Stimulated activated CD8-positive, alpha-beta memory T cell treated with anti-CD3 and anti-CD28 coated beads, Interleukin-4, amount 100 ng/mL, for 24 hours (primary cell): ENCODE measurements at regions not wholly inside any gene's neighbourhood (a gene's known extent, or its start where the extent isn't known, plus 50 kb on each side); places are given as distances from the start of the nearest gene placed in this dataset.
"Not testable (repeated sequence)": the region's sequence is repeated elsewhere in the genome, so short reads cannot be mapped to it uniquely, and the experiment has no call there.

ENCODE experiments used
- DNase-seq: peaks from one replicate; pipeline ENCODE4 v3.0.0-alpha.2; 2020; ENCODE audit warnings: low read depth

- DNase-seq = no peak
Measured at GRCh38 chr5:166624573-166624972, 1666.9 kb upstream of the WWC1 start.

DNA sequence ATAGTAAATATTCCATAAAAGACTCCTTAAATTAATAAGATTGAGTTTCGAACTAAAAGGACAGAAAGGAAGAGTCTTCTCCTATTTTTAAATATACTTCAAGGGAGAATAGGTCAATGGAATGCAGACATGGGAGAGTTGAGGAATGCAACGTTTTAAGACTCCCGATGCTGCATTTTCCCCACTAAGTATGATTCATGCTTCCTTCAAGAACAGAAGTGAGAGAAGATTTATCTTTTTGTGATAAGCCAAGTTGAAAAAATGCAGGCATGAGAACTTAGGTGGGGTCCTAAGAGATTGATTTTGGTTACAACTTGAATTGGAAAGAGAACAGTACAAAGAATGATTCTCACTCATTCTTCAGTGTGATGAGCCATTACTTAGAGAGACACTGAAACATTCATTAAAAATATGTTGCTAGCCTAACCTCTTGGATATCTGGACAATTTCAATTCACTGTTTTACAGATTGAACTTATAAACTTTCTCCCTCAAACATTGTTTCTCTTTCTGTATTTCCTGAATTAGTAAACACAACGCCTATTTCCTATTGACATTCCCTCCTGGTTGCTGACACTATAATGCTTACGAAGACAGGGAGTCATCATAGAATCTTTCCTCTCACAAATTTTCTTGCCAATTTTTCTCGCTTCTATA lies 1666.1 kb upstream of the WWC1 start:
- no peak for DNase-seq

DNA sequence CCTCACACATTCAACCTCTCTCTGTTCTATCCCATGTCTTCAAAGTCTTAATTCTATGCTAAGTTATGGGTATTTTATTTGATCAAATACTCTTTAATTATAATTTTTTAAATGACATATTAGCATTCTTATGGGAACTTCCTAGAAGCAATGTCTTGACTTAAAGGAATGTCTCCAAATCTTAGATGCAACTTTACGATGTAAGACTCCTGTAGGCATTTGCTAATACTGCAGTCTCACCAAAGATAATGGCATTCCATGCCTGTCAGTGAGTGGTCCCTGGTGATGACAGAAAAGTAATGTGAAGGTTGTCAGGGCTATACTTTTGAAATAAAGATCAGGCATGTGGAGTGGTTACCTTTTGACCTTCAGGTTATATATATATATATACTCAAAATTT lies 1654.2 kb upstream of the WWC1 start:
- DNase-seq = no peak

GRCh38 chr5:166639151-166639550 lies 1652.3 kb upstream of the WWC1 start:
- DNase-seq = no peak

GRCh38 chr5:166640136-166640535 lies 1651.3 kb upstream of the WWC1 start:
- not testable (repeated sequence) for DNase-seq

DNA sequence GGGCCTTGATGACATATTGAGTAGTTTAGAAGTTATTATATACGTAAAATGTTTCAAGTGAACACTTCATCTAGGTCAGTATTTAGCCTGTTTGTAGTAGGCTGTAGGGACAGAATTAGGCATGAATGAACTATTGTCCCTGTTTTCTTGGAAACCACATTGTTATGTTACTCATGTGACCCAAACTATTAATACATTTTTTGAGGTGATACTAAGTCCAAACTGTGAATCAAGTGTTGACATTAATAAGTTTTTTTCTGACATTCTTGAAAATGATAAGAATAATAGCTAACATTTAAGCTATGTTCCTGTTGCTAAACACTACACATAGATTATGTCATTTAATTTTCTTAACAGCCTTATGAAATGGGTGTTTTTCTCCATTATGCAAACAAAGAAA lies 1642.7 kb upstream of the WWC1 start:
- no peak for DNase-seq

GRCh38 chr5:166649676-166650075 lies 1641.8 kb upstream of the WWC1 start:
- DNase-seq = no peak

DNA sequence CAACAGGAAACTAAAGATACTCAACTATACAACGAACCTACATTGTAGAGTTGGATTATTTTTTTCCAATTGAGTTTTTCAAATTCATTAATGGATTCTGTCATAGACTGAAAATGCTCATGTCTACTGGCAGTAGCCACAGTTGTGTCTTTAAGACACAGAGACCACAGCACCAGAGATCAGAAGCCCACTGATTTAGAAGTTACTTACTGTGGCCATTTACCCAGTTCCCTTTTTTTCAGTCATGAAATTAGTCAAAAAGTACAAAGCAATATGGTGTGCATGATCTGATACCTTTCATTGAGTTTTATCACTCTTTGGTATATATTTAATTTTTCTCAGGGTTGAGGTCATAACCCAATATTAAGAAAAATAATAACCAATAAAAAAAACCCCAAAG lies 1640.2 kb upstream of the WWC1 start:
- no peak for DNase-seq

DNA sequence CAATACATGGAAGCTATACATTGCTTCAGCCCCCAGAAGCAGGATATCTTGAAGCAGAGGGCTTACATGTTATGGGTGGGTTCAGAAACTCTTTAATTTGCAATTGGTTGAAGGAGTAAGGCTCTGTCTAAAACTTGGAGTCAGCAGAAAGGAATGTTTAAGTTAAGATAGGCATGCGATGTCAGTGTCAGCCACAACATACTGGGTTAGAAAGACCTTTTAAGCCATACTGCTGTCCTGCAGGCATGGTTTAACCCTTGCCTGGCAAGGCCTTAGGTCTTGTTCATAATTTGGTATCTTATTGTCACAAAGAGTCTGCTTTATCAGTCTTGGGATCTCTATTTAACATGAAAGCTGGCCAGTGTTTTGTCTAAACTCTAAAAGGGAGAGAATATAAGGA lies 1619.6 kb upstream of the WWC1 start:
- no peak for DNase-seq

- DNase-seq = no peak
Measured at GRCh38 chr5:166672431-166672830, 1619.0 kb upstream of the WWC1 start.

DNA sequence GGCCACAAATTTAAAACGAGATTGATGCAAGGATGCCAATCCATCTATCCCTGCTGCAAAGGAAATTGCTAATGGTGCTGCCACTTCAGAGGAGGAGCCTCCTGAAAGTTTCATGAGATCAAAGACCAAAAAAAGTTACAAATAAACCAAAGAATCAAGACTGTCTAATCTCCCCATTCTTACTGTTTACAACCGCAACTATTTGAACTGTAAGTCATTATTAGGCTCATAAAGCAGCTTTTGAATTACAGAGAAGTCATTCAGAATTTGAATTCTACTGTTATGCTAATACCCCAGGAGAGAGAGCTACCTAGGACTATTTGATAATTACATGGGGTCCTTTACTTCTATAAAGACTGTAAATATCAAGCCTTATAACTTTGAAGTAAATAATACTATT lies 1613.6 kb upstream of the WWC1 start:
- DNase-seq = no peak

DNA sequence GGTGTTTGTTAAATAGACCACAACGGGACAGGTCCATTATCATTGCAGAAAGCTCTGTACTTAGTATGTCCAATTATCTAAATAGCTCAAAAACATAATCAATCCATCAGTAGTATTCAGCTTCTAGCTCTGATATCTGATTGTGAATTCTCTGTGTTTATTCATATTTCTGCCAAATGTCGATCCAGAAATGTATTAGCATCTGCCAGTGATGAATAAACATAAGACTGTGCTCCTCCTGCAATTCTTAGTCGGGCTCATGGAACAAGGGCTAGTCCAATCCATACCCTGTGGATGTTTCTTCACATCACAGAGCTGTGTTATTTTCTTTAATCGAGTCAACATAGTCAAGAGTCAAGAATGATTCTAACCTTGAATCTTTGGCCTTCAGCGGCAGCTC lies 1612.1 kb upstream of the WWC1 start:
- DNase-seq = no peak

- DNase-seq = no peak
Measured at GRCh38 chr5:166695326-166695725, 1596.1 kb upstream of the WWC1 start.

DNA sequence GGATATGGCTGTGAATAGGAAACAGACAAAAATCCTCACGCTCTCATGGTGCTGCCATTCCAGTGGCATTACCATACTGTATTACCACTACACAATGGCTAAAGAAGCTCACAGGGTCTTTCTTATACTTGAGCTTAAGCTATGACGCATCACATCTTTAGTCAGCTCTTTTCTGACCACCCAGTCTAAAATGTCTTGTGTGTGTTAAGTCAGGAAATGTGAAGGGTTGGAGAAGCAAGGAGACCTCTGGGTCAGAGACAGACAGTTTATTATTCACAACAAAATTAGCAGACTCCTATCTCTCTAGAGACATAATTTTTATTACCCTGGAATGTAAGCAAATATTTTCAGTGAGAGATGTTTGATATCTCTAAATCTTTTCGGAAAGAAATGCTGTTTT lies 1583.2 kb upstream of the WWC1 start:
- DNase-seq = no peak

DNA sequence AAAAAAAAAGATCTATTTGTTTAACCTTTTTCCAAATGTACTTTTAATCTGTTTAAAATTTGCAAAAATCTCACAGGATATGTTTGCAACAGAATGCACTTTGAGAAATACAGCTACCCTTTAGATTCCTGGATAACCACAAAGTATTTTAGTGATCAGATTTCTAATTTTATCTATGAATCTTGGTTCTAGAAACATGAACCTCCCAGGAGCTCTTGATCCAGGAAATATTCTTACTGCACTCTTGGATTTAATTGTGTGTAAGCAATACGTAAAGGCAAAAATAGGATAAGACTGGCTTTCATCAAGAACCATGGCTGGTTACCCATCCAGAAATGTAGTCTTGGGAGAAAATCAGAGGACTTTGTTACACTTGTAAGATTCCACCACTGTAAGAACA lies 1581.8 kb upstream of the WWC1 start:
- no peak for DNase-seq

DNA sequence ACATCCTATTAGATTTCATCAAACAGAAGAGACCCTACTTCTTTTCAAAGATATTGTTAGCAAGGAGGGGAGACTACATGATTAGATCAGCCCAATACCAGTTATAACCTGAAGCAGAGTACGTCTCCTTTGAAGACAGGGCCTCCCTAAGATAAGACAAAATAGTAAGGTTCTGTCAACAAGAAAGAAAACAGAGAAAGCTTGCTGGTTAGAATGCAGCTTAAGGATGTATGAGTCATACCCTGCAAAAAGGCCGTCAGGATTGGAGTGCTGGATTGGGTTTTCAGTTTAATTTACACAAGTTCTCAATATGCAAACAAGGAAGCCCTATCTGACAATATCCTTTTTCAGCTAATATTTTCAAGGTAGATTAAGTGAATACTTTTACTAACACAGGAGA lies 1581.2 kb upstream of the WWC1 start:
- no peak for DNase-seq

- no peak for DNase-seq
Measured at GRCh38 chr5:166712447-166713185, 1578.8 kb upstream of the WWC1 start.

GRCh38 chr5:166713295-166713694 lies 1578.2 kb upstream of the WWC1 start:
- no peak for DNase-seq

GRCh38 chr5:166716856-166717492 lies 1574.5 kb upstream of the WWC1 start:
- DNase-seq = no peak

- no peak for DNase-seq
Measured at GRCh38 chr5:166719991-166720390, 1571.5 kb upstream of the WWC1 start.

DNA sequence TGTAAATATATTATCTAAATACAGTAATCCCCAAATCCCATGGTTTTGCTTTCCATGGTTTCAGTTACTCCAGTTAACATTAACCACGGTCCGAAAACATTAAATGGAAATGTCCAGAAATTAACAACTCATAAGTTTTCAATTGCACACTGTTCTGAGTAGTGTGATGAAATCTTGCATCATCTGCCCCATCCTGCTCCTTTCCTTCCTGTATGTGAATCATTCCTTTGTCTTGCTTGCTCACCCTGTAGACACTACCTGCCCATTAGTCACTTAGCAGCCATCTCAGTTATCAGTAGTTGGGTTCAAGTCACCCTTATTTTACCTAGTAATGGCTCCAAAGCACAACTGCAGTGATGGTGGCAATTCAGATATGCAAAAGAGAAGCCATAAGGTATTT lies 1568.5 kb upstream of the WWC1 start:
- no peak for DNase-seq

DNA sequence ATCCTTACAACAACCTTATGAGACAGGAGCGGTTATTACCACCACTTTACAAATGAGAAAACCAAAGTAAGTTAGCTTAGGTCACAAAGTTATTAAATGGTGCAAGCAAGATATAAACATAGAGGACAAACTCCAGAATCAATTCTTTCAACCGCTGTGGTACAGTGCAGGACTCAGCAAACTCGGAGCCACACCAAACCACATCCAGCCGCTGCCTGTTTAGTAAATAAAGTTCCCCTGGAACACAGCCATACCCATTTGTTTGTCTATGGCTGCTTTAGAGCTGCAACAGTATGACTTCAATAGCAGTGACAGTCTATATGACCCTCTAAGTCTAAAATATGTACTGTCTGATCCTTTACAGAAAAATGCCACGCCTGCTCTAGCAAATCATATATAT lies 1567.2 kb upstream of the WWC1 start:
- DNase-seq = no peak

DNA sequence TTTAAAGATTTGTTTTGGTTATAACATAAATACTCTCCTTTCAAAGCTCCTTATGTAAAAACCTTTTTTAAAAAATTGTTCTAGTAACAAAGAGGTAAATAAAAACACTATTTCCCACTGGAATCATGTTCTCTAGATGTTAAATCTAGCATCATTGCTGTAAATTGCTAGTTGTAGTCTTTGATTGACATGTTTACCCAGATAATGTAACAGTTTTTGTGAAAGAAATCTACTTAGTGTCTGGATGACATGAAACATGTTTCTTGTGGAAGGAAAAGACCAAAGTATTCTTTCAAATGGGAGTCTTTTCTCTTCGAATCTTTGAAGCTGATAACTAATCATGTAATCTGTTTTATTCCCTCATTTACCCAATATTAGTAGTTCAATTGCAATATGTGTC lies 1565.9 kb upstream of the WWC1 start:
- DNase-seq = no peak

GRCh38 chr5:166726406-166726805 lies 1565.0 kb upstream of the WWC1 start:
- no peak for DNase-seq
